ENCODE measurements at regions not wholly inside any gene's neighbourhood (a gene's known extent, or its start where the extent isn't known, plus 50 kb on each side); places are given as distances from the start of the nearest gene placed in this dataset.

- no peak for TF ChIP-seq POLR2A (IDR thresholded peaks at IDR 0.05)
- TF ChIP-seq, protein P1, sequence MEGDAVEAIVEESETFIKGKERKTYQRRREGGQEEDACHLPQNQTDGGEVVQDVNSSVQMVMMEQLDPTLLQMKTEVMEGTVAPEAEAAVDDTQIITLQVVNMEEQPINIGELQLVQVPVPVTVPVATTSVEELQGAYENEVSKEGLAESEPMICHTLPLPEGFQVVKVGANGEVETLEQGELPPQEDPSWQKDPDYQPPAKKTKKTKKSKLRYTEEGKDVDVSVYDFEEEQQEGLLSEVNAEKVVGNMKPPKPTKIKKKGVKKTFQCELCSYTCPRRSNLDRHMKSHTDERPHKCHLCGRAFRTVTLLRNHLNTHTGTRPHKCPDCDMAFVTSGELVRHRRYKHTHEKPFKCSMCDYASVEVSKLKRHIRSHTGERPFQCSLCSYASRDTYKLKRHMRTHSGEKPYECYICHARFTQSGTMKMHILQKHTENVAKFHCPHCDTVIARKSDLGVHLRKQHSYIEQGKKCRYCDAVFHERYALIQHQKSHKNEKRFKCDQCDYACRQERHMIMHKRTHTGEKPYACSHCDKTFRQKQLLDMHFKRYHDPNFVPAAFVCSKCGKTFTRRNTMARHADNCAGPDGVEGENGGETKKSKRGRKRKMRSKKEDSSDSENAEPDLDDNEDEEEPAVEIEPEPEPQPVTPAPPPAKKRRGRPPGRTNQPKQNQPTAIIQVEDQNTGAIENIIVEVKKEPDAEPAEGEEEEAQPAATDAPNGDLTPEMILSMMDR (IDR thresholded peaks at IDR 0.05), result no peak
Observed at GRCh38 chr2:40513201-40513600, 61.3 kb upstream of the SLC8A1 start.

All from sigmoid colon (tissue), 3 donors.